GM06990 (cell line): ENCODE measurements at regions not wholly inside any gene's neighbourhood (a gene's known extent, or its start where the extent isn't known, plus 50 kb on each side); places are given as distances from the start of the nearest gene placed in this dataset.
"Not testable (repeated sequence)": the region's sequence is repeated elsewhere in the genome, so short reads cannot be mapped to it uniquely, and the experiment has no call there.

ENCODE experiments used
- DNase-seq: peaks from one replicate; pipeline ENCODE4 v3.0.0-alpha.2; 2011; ENCODE audit not compliant: insufficient read length; ENCODE audit errors: extremely low read depth
- H3K27me3 ChIP-seq: replicated peaks from 2 replicates; pipeline ENCODE4 v1.6.0; 2011; ENCODE audit warnings: low read length; ENCODE audit not compliant: control insufficient read depth, insufficient read depth
- H3K36me3 ChIP-seq: 2 replicates; pipeline ENCODE4 v1.5.1; 2011; ENCODE audit warnings: low read length; ENCODE audit not compliant: control insufficient read depth, insufficient read depth
- H3K4me3 ChIP-seq: replicated peaks from 2 replicates; pipeline ENCODE4 v1.5.1; 2011; ENCODE audit warnings: low read depth, mild to moderate bottlenecking, control low read depth, low read length
- TF ChIP-seq, protein P1 (sequence below): IDR thresholded peaks from 2 replicates; pipeline ENCODE4 v1.5.1; 2011; ENCODE audit warnings: low read length, control low read depth, mild to moderate bottlenecking, inconsistent platforms; ENCODE audit not compliant: insufficient read depth, poor library complexity, severe bottlenecking

DNA sequence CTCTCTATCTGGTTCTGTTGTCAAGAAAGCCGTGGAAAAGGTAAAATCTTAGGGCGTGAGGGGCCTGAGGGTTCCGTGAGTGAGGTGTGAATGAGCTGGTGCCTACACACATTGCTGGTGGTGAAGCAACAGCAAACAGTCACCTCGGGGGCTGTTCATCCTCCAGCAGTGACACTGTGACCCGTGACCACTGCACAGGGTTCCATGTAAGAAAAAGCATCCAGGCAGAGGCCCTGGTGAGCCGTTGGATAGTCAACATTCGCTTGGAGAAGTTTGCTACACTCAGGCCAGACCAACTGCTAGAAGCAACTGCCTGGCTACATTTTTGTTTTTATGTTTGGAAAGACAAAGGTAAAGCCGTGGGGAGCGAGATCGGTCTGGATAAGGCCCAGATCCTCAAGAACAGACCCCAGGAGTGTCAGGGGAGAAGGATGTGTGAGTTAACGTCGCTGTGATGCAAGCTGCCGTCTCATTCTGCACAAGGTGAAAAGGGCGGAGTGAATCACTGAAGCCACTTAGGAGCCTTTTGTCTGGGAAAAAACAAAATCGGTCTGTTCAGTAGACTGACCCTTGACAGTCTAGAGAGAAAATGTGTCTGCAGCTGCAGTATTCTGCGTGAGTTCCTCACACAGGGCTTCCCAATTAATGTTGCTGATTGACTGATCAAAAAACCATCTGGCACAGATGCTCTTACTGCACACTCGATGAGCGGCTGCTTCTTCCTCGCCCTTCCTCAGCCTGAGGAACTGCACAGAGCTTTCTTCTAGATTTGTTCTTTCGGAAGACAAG lies 404.0 kb downstream of the SMOC2 start:
- no peak for DNase-seq
- TF ChIP-seq, protein P1, sequence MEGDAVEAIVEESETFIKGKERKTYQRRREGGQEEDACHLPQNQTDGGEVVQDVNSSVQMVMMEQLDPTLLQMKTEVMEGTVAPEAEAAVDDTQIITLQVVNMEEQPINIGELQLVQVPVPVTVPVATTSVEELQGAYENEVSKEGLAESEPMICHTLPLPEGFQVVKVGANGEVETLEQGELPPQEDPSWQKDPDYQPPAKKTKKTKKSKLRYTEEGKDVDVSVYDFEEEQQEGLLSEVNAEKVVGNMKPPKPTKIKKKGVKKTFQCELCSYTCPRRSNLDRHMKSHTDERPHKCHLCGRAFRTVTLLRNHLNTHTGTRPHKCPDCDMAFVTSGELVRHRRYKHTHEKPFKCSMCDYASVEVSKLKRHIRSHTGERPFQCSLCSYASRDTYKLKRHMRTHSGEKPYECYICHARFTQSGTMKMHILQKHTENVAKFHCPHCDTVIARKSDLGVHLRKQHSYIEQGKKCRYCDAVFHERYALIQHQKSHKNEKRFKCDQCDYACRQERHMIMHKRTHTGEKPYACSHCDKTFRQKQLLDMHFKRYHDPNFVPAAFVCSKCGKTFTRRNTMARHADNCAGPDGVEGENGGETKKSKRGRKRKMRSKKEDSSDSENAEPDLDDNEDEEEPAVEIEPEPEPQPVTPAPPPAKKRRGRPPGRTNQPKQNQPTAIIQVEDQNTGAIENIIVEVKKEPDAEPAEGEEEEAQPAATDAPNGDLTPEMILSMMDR, result no peak
- H3K36me3 ChIP-seq, result no peaks in the 10 kb centered on the region
- H3K27me3 ChIP-seq, result no peaks in the 10 kb centered on the region
- H3K4me3 ChIP-seq, result no peak overlapping the region

DNA sequence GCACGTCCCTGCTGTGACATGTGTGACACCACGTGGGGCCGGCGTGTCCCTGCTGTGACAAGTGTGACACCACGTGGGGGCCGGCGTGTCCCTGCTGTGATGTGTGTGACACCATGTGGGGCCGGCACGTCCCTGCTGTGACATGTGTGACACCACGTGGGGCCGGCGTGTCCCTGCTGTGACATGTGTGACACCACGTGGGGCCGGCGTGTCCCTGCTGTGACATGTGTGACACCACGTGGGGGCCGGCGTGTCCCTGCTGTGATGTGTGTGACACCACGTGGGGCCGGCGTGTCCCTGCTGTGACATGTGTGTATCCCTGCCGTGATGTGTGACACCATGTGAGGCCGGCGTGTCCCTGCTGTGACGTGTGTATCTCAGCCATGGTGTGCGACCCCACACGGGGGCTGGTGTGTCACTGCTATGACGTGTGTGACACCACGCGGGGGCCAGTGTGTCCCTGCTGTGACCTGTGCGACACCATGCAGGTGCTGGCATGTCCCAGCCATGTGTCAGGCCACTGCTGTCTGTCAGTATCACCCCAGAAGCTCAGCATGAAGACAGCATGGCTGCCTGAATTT lies 401.7 kb downstream of the SMOC2 start:
- not testable (repeated sequence) for H3K36me3 ChIP-seq, H3K27me3 ChIP-seq, DNase-seq, H3K4me3 ChIP-seq

DNA sequence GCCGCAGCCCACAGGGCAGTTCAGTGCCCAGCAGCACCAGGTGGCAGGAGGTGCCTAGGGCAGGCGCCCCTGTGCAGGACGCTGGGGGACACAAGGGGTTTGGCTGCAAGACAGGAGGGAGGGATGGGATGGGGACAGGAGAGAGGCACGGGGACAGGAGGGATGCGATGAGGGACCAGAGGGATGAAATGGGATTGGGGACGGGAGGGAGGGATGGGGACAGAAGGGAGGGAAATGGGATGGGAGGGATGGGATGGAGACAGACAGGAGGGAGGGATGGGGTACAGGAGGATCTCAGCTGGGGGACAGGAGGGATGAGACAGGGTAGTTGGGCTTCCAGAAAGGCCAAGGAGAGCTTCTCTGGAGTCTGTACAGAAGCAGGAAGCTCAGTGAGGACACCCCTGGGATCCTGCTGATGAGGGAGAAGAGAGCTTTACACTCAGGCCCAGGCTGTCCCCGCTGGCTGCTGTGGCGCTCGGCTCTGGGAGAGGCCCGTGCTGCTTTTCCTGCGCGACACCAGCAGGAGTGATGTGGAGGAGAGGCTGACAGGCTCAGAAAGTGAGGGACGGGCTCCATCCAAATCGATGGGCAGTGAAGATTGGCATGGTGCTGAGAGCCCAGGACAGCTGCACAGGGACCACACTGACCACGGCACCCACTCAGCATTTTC lies 400.8 kb downstream of the SMOC2 start:
- no peaks in the 10 kb centered on the region for H3K36me3 ChIP-seq
- TF ChIP-seq, protein P1, result no peak
- H3K27me3 ChIP-seq, result no peaks in the 10 kb centered on the region
- H3K4me3 ChIP-seq, result no peak overlapping the region
- no peak for DNase-seq

DNA sequence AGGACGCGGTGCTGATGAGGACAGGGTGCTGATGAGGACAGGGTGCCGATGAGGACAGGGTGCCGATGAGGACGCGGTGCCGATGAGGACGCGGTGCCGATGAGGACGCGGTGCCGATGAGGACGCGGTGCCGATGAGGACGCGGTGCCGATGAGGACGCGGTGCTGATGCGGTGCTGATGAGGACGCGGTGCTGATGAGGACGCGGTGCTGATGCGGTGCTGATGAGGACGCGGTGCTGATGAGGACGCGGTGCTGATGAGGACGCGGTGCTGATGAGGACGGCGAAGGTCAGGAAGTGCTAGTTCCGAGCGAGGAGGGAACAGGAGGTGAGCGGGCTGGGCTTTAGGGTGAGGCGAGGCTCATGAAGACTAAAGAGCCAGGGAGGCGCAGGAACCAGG lies 399.9 kb downstream of the SMOC2 start:
- H3K36me3 ChIP-seq, DNase-seq, H3K27me3 ChIP-seq, H3K4me3 ChIP-seq: not testable (repeated sequence)

DNA sequence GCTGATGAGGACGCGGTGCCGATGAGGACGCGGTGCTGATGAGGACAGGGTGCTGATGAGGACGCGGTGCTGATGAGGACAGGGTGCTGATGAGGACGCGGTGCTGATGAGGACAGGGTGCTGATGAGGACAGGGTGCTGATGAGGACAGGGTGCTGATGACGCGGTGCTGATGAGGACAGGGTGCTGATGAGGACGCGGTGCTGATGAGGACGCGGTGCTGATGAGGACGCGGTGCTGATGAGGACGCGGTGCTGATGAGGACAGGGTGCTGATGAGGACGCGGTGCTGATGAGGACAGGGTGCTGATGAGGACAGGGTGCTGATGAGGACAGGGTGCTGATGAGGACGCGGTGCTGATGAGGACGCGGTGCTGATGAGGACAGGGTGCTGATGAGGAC lies 399.3 kb downstream of the SMOC2 start:
- not testable (repeated sequence) for DNase-seq, H3K27me3 ChIP-seq, H3K4me3 ChIP-seq, H3K36me3 ChIP-seq

DNA sequence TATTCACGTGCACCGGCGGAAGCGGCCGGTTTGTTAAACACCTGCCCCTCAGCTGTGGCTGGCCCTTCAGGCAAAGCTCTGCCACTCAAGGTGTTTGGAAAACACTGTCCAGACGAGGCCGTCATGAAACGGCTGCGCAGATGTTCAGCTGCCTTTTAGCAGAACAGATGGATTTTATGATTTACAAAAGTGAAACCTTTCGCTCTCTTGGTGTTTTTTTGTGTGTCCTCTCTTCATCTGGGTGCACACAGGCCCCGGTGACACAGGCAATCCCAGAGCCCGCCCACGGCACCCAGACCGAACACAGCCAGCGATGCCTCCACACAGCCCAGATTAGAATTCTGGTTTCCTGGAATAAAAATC lies 397.0 kb downstream of the SMOC2 start:
- no peak overlapping the region for H3K4me3 ChIP-seq
- no peaks in the 10 kb centered on the region for H3K36me3 ChIP-seq
- DNase-seq, result no peak
- H3K27me3 ChIP-seq, result no peaks in the 10 kb centered on the region
- TF ChIP-seq, protein P1, result no peak

DNA sequence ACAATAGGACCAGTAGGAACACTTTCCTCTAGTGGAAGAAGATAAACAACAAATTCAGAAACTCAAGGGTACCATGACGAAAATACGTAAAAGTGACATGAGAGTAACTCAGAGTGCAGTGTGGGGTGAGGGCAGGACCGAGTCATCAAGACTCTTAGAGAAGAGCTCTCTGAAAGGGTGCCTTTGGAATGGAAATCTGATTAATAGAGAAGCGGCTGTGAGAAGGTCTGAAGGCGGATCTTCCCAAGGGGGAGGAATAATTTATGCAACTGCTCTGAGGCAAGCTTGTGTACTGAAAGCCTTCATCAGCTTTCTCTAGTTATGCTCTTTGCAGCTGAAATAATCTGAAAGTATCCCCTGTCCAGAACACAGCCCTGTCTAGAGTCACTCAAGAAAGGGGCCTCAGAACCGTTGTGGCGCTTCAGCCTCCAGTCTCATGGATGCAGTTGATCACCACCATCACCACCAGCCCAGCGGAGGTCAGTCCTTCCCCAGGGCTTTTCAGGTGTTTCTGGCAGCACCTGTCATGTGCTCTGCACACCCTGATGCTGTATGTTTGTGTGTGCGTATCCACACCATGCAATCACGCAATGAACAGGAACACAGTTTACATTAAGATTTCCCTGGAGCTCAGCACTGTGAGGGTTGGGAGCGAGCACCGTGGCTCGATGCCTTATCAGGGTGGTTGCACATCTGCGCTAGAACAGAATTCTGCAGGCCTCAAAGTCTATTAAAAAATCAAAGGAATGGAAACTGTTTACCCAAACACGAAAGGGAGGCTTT lies 396.5 kb downstream of the SMOC2 start:
- no peak for DNase-seq
- Histone ChIP-seq H3K4me3 (no peak overlapping the region), H3K27me3 (no peaks in the 10 kb centered on the region), H3K36me3 (no peaks in the 10 kb centered on the region)
- TF ChIP-seq, protein P1, result no peak
